ENCODE measurements at regions not wholly inside any gene's neighbourhood (a gene's known extent, or its start where the extent isn't known, plus 50 kb on each side); places are given as distances from the start of the nearest gene placed in this dataset.

- no peak for TF ChIP-seq CTCF (IDR thresholded peaks at IDR 0.05)
- TF ChIP-seq POLR2A (IDR thresholded peaks at IDR 0.05), result no peak
Observed at GRCh38 chr18:1003499-1003898, 98.8 kb downstream of the ADCYAP1 start.

Measured in right lobe of liver (tissue), 4 donors.